MM.1S (cell line): ENCODE measurements at regions not wholly inside any gene's neighbourhood (a gene's known extent, or its start where the extent isn't known, plus 50 kb on each side); places are given as distances from the start of the nearest gene placed in this dataset.

ENCODE experiments used
- DNase-seq: peaks from one replicate; pipeline ENCODE4 v3.0.0-alpha.2; 2015
- H2AFZ ChIP-seq: fragments of 300-600 bp; sonication (generic); 2 replicates; pipeline ENCODE4 v1.6.0; 2016; ENCODE audit warnings: antibody characterized with exemption, low read length
- H3F3A ChIP-seq: fragments of 300-600 bp; sonication (generic); 2 replicates; pipeline ENCODE4 v1.6.1; 2016; ENCODE audit warnings: mild to moderate bottlenecking, antibody characterized with exemption, low read length, moderate library complexity, mixed read lengths; ENCODE audit not compliant: insufficient read depth
- H3K27ac ChIP-seq: fragments of 300-600 bp; sonication (generic); 2 replicates; pipeline ENCODE4 v1.5.1; 2016; ENCODE audit warnings: mild to moderate bottlenecking, low read length
- H3K27me3 ChIP-seq: fragments of 300-600 bp; sonication (generic); replicated peaks from 2 replicates; pipeline ENCODE4 v1.6.0; 2016; ENCODE audit warnings: low read length; ENCODE audit not compliant: insufficient read depth
- H3K36me3 ChIP-seq: fragments of 300-600 bp; sonication (generic); replicated peaks from 2 replicates; pipeline ENCODE4 v1.6.1; 2016; ENCODE audit warnings: mild to moderate bottlenecking, low read length, mixed read lengths; ENCODE audit not compliant: insufficient read depth
- H3K4me1 ChIP-seq: fragments of 300-600 bp; sonication (generic); 2 replicates; pipeline ENCODE4 v1.6.1; 2016; ENCODE audit warnings: low read length, mixed read lengths
- H3K4me2 ChIP-seq: fragments of 300-600 bp; sonication (generic); 2 replicates; pipeline ENCODE4 v1.6.0; 2016; ENCODE audit warnings: low read depth, low read length
- H3K4me3 ChIP-seq: fragments of 300-600 bp; sonication (generic); 2 replicates; pipeline ENCODE4 v1.5.1; 2016; ENCODE audit warnings: low read length, mixed read lengths
- H3K79me2 ChIP-seq: fragments of 300-600 bp; sonication (generic); 2 replicates; pipeline ENCODE4 v1.6.1; 2016; ENCODE audit warnings: mixed run types, low read length, mixed read lengths
- H3K9ac ChIP-seq: fragments of 300-600 bp; sonication (generic); 2 replicates; pipeline ENCODE4 v1.6.1; 2016; ENCODE audit warnings: low read length, mixed read lengths
- H3K9me2 ChIP-seq: fragments of 300-600 bp; sonication (generic); replicated peaks from 2 replicates; pipeline ENCODE4 v1.6.1; 2016; ENCODE audit warnings: mild to moderate bottlenecking, low read length, mixed read lengths; ENCODE audit not compliant: insufficient read depth
- H3K9me3 ChIP-seq: fragments of 300-600 bp; sonication (generic); replicated peaks from 2 replicates; pipeline ENCODE4 v1.6.1; 2016; ENCODE audit warnings: mild to moderate bottlenecking, low read length, mixed read lengths; ENCODE audit not compliant: insufficient read depth
- H4K20me1 ChIP-seq: fragments of 300-600 bp; sonication (generic); 2 replicates; pipeline ENCODE4 v1.6.1; 2016; ENCODE audit warnings: mild to moderate bottlenecking, low read length, moderate library complexity, mixed read lengths; ENCODE audit not compliant: insufficient read depth
- CTCF ChIP-seq: fragments of 300-600 bp; sonication (generic); IDR thresholded peaks from 2 replicates; pipeline ENCODE4 v1.5.1; 2016; ENCODE audit warnings: antibody characterized with exemption, low read length, mixed read lengths
- EZH2 ChIP-seq: fragments of 300-600 bp; sonication (generic); optimal IDR thresholded peaks from 2 replicates; pipeline ENCODE3; 2017; ENCODE audit warnings: low read depth, mild to moderate bottlenecking, antibody characterized with exemption, low read length, mixed read lengths
- EZH2phosphoT487 ChIP-seq: fragments of 300-600 bp; sonication (generic); IDR thresholded peaks from 2 replicates; pipeline ENCODE4 v1.6.1; 2018; ENCODE audit warnings: antibody characterized with exemption, low read length

GRCh38 chr6:9009931-9010330 is 574.6 kb upstream of the SLC35B3 start:
- Histone ChIP-seq H3K9me3 (no peaks in the 10 kb centered on the region), H3K27ac (no peak overlapping the region), H3K9ac (no peak overlapping the region), H3K4me1 (no peaks in the 10 kb centered on the region), H3K27me3 (no peaks in the 10 kb centered on the region), H3F3A (no peaks in the 10 kb centered on the region), H3K79me2 (no peaks in the 10 kb centered on the region), H3K9me2 (no peaks in the 10 kb centered on the region), H4K20me1 (no peaks in the 10 kb centered on the region), H3K4me3 (no peak overlapping the region), H3K36me3 (no peaks in the 10 kb centered on the region), H3K4me2 (no peak overlapping the region), H2AFZ (no peak overlapping the region)
- no peak for TF ChIP-seq EZH2
- no peak for DNase-seq

DNA sequence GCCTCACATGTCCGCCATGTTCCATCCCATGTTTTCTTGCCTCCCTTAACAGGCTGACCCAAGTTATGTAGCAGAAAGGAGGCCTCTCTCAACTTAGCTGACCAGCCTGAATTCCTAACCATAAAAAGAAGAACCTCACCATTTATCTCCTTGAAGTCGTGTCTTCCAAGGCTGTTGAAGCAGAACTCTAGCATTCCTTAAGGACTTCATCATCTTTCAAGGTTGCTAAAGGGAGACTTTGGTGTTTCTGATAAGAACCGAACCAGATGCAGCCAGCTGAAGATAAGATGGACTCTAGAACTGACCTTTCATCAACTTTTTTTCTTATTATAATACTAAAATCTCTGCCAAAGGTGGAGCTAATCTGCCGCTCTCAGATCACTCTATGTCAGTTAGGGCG is 571.7 kb upstream of the SLC35B3 start:
- TF ChIP-seq CTCF, result no peak
- TF ChIP-seq EZH2phosphoT487, result no peak
- no peak for TF ChIP-seq EZH2
- no peaks in the 10 kb centered on the region for H3K27me3 ChIP-seq
- no peak for DNase-seq
- no peaks in the 10 kb centered on the region for H3K4me1 ChIP-seq
- no peak overlapping the region for H2AFZ ChIP-seq
- no peak overlapping the region for H3K4me3 ChIP-seq
- no peak overlapping the region for H3K4me2 ChIP-seq
- no peaks in the 10 kb centered on the region for H3K9me3 ChIP-seq
- H3K9me2 ChIP-seq, result no peaks in the 10 kb centered on the region
- H3F3A ChIP-seq, result no peaks in the 10 kb centered on the region
- H3K79me2 ChIP-seq, result no peaks in the 10 kb centered on the region
- no peak overlapping the region for H3K27ac ChIP-seq
- no peak overlapping the region for H3K9ac ChIP-seq
- no peaks in the 10 kb centered on the region for H3K36me3 ChIP-seq
- no peaks in the 10 kb centered on the region for H4K20me1 ChIP-seq

DNA sequence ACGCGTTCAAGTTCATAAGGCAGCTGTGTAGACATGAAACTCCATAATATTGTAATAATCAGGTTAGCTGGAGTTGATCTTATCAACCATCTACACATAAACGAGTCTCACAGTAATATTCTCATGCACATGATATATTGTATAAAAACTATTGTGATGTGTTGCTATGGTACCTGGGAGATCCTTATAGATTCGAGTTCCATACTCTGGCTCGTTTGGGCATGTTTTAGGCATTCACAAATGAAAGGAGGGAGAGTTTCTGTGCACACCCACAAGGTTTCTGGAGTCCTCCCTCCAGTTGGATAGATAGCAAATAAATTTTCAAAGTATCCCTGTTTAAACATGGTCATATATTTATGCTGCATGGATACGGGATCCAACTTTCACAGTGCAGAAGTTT is 567.5 kb upstream of the SLC35B3 start:
- Histone ChIP-seq H3K27me3 (no peaks in the 10 kb centered on the region), H3K9me2 (no peaks in the 10 kb centered on the region), H3K79me2 (no peaks in the 10 kb centered on the region), H3K9ac (no peak overlapping the region), H3K4me2 (no peak overlapping the region), H4K20me1 (no peaks in the 10 kb centered on the region), H3K4me3 (no peak overlapping the region), H3K36me3 (no peaks in the 10 kb centered on the region), H3K9me3 (no peaks in the 10 kb centered on the region), H3K4me1 (no peaks in the 10 kb centered on the region), H3K27ac (no peak overlapping the region), H2AFZ (no peak overlapping the region), H3F3A (no peaks in the 10 kb centered on the region)
- no peak for TF ChIP-seq EZH2
- TF ChIP-seq EZH2phosphoT487, result no peak
- TF ChIP-seq CTCF, result no peak
- DNase-seq, result no peak

- no peak for DNase-seq
- Histone ChIP-seq H3K79me2 (no peaks in the 10 kb centered on the region), H3K9ac (no peak overlapping the region)
Measured at GRCh38 chr6:8995156-8995555, 559.8 kb upstream of the SLC35B3 start.

More at GRCh38 chr6:8995156-8995555, 559.8 kb upstream of the SLC35B3 start:
- Histone ChIP-seq H4K20me1 (no peaks in the 10 kb centered on the region), H3K36me3 (no peaks in the 10 kb centered on the region), H3K4me3 (no peak overlapping the region), H3K4me1 (no peaks in the 10 kb centered on the region), H3K9me3 (no peaks in the 10 kb centered on the region), H3K4me2 (no peak overlapping the region), H3K9me2 (no peaks in the 10 kb centered on the region), H2AFZ (no peak overlapping the region), H3F3A (no peaks in the 10 kb centered on the region), H3K27ac (no peak overlapping the region), H3K27me3 (no peaks in the 10 kb centered on the region)
- TF ChIP-seq CTCF, result no peak
- no peak for TF ChIP-seq EZH2
